Activated CD4-positive, alpha-beta memory T cell treated with anti-CD3 and anti-CD28 coated beads for 36 hours (primary cell): ENCODE measurements at regions not wholly inside any gene's neighbourhood (a gene's known extent, or its start where the extent isn't known, plus 50 kb on each side); places are given as distances from the start of the nearest gene placed in this dataset.

ENCODE experiments used
- CTCF ChIA-PET: fragments of 350-600 bp; sonication (Branson Sonifier 250); formaldehyde crosslinking; loops from one replicate; lab custom pipeline; 2021; ENCODE audit warnings: antibody characterized with exemption, inconsistent platforms; lab: Charles Lee
- POLR2A ChIA-PET: fragments of 350-600 bp; sonication (Branson Sonifier 250); formaldehyde crosslinking; loops from one replicate; lab custom pipeline; 2021; ENCODE audit warnings: antibody characterized with exemption; lab: Charles Lee
- DNase-seq: peaks from one replicate; pipeline ENCODE4 v3.0.0-alpha.2; 2020
- H3K27ac Mint-ChIP-seq: one replicate; pipeline ENCODE4 v1.8.0; 2021; ENCODE audit warnings: mixed read lengths
- H3K27me3 Mint-ChIP-seq: one replicate; pipeline ENCODE4 v1.8.0; 2021; ENCODE audit warnings: mixed read lengths
- H3K36me3 Mint-ChIP-seq: one replicate; pipeline ENCODE4 v1.8.0; 2021; ENCODE audit warnings: mixed read lengths
- H3K4me1 Mint-ChIP-seq: one replicate; pipeline ENCODE4 v1.8.0; 2021; ENCODE audit warnings: low read depth, mixed read lengths
- H3K4me3 Mint-ChIP-seq: one replicate; pipeline ENCODE4 v1.8.0; 2021; ENCODE audit warnings: mild to moderate bottlenecking, mixed read lengths
- H3K9me3 Mint-ChIP-seq: one replicate; pipeline ENCODE4 v1.8.0; 2021; ENCODE audit warnings: mixed read lengths
- intact Hi-C: fragments of 100-400 bp; cut with micrococcal nuclease; formaldehyde crosslinking; loops from one replicate; pipeline ENCODE4 v1.15.1; 2023

DNA sequence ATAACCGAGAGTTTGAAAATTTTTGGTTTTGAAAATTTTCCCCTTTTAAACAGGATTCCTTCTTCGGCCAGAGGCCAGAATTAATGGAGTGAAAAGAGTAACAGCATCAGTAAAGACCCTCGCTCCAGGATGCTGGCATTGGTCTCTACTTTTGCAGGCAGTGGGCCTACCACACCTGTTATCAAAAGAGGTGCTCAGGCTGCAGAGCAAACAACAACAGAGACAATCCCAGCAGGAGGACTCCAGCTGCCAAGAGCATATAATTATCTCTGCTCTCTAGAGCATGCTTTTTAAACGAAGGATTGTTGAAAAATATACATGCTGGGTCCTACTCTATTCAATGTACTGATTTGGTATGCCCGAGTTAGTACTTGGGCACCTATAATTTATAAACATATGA lies 1048.5 kb downstream of the PLA2G4A start:
- no peak overlapping the region for H3K27ac Mint-ChIP-seq
- no peaks in the 10 kb centered on the region for H3K36me3 Mint-ChIP-seq
- intact Hi-C loops, result no loop called here
- H3K27me3 Mint-ChIP-seq, result no peaks in the 10 kb centered on the region
- H3K4me1 Mint-ChIP-seq, result no peaks in the 10 kb centered on the region
- CTCF ChIA-PET, result no interaction called here
- H3K9me3 Mint-ChIP-seq, result peaks cover 15% of the 10 kb centered on the region
- H3K4me3 Mint-ChIP-seq, result no peak overlapping the region
- DNase-seq, result no peak
- POLR2A ChIA-PET, result no interaction called here

DNA sequence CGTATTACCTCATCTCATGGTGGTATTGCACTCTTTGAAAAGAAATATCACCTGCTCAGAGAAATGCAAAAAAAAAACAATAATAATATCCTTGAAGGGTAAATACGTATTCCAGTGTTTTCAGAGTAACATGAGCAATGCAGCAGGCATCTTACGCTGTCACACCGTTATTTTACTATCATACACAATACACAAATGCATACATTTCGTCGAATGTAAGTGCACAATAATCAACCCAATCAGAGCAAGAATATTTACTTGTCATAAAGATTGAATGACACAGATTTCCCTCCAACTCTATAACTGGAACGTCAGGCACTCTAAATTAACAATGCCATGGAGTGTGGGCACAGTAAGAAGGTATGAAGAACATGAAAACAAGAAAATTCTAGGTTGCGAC lies 1050.1 kb downstream of the PLA2G4A start:
- H3K4me1 Mint-ChIP-seq, result no peaks in the 10 kb centered on the region
- no peak overlapping the region for H3K27ac Mint-ChIP-seq
- H3K27me3 Mint-ChIP-seq, result no peaks in the 10 kb centered on the region
- no peak for DNase-seq
- peaks cover 11% of the 10 kb centered on the region for H3K9me3 Mint-ChIP-seq
- ChIA-PET CTCF (no interaction called here), POLR2A (no interaction called here)
- H3K36me3 Mint-ChIP-seq, result no peaks in the 10 kb centered on the region
- H3K4me3 Mint-ChIP-seq, result no peak overlapping the region
- intact Hi-C loops, result no loop called here

GRCh38 chr1:187883356-187883755 lies 1054.6 kb downstream of the PLA2G4A start:
- H3K36me3 Mint-ChIP-seq, result no peaks in the 10 kb centered on the region
- CTCF ChIA-PET, result no interaction called here

DNA sequence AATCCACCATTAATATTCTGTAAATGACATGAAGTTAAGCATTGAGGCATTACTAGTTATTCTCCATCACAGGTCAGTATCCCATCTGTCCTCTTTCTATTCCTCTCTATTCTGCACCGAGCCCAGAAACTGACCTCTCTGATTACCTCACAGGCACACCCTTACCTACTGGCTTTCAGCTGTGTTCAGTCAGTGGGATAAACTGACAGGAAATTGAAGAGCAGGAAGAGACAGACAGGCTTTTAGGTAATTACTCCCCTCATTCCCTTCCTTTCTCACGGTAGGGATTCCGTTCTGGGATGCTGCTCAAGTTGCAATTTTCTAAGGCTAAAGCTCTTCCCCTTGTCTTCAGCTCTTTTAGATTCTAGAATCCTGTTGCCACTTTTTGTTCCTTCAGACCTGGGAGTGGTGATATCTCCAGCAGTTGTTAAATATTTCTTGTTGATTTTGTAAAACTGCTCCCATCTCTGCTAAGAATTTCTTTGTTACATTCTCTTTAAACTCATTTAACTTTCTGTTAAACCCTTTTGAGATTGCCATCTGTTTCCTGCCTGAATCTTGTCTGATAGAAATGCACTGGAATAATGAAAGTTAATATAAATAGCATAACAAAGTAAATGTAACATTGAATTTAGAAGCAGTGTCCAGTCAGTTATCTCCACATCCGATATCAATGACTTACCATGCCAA lies 1063.4 kb downstream of the PLA2G4A start:
- H3K4me3 Mint-ChIP-seq, result no peak overlapping the region
- H3K9me3 Mint-ChIP-seq, result peaks cover 11% of the 10 kb centered on the region
- POLR2A ChIA-PET, result no interaction called here
- no peaks in the 10 kb centered on the region for H3K27me3 Mint-ChIP-seq
- DNase-seq, result no peak
- CTCF ChIA-PET, result no interaction called here
- H3K27ac Mint-ChIP-seq, result no peak overlapping the region
- no peaks in the 10 kb centered on the region for H3K4me1 Mint-ChIP-seq
- H3K36me3 Mint-ChIP-seq, result no peaks in the 10 kb centered on the region
- intact Hi-C loops, result no loop called here

More at GRCh38 chr1:187883356-187883755, 1054.6 kb downstream of the PLA2G4A start:
- Mint-ChIP-seq H3K27ac (no peak overlapping the region), H3K4me1 (no peaks in the 10 kb centered on the region), H3K9me3 (no peaks in the 10 kb centered on the region), H3K27me3 (no peaks in the 10 kb centered on the region), H3K4me3 (no peak overlapping the region)
- intact Hi-C loops, result no loop called here
- no peak for DNase-seq
- POLR2A ChIA-PET, result no interaction called here

DNA sequence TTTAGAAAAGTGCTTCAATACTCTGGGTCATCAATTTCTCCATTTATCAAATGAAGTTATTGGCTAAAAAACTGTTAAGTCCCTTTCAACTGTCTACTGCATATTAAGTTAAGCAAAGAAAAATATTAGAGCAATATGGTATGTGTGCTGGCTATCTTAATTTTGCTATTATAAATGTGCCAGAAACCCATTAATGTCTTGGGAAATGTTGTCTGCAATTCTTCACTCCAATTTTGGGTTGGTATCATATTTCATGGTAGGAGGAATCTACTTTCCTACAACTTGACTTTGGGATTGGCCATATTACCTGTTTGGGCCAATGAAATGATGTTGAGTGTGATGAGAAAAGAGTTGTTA lies 1063.9 kb downstream of the PLA2G4A start:
- no peaks in the 10 kb centered on the region for H3K36me3 Mint-ChIP-seq
- H3K4me3 Mint-ChIP-seq, result no peak overlapping the region
- ChIA-PET POLR2A (no interaction called here), CTCF (no interaction called here)
- H3K9me3 Mint-ChIP-seq, result peaks cover 11% of the 10 kb centered on the region
- no peak for DNase-seq
- H3K27me3 Mint-ChIP-seq, result no peaks in the 10 kb centered on the region
- H3K27ac Mint-ChIP-seq, result no peak overlapping the region
- intact Hi-C loops, result no loop called here
- no peaks in the 10 kb centered on the region for H3K4me1 Mint-ChIP-seq

GRCh38 chr1:187893471-187893870 lies 1064.7 kb downstream of the PLA2G4A start:
- Mint-ChIP-seq H3K27ac (no peak overlapping the region), H3K9me3 (peaks cover 11% of the 10 kb centered on the region), H3K27me3 (no peaks in the 10 kb centered on the region), H3K36me3 (no peaks in the 10 kb centered on the region), H3K4me1 (no peaks in the 10 kb centered on the region), H3K4me3 (no peak overlapping the region)
- intact Hi-C loops, result no loop called here
- ChIA-PET CTCF (no interaction called here), POLR2A (no interaction called here)
- DNase-seq, result no peak

GRCh38 chr1:187894349-187894748 lies 1065.6 kb downstream of the PLA2G4A start:
- no peaks in the 10 kb centered on the region for H3K4me1 Mint-ChIP-seq
- POLR2A ChIA-PET, result no interaction called here
- H3K9me3 Mint-ChIP-seq, result peaks cover 9% of the 10 kb centered on the region
- no peaks in the 10 kb centered on the region for H3K36me3 Mint-ChIP-seq
- intact Hi-C loops, result no loop called here
- no peak overlapping the region for H3K4me3 Mint-ChIP-seq
- no peak for DNase-seq
- no peaks in the 10 kb centered on the region for H3K27me3 Mint-ChIP-seq
- CTCF ChIA-PET, result no interaction called here
- H3K27ac Mint-ChIP-seq, result no peak overlapping the region

DNA sequence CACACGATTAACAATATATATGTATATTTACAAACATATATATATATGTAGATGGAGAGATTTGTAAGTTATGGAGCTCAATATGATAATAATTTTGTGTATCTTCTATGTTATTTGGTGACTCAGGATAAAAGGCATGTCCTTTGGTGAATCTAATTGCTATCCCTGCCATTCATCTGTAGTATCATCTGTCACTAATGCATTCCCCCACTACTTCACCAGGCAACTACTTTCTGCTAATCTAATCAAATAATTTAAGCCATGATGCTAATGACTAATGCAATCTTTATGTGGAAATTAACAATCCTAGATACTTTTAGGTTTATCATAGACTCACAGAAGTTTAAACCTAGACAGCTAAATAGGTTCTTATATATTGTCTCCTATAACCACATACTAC lies 1074.5 kb downstream of the PLA2G4A start:
- peaks cover 3% of the 10 kb centered on the region for H3K9me3 Mint-ChIP-seq
- intact Hi-C loops, result no loop called here
- H3K4me1 Mint-ChIP-seq, result no peaks in the 10 kb centered on the region
- H3K27me3 Mint-ChIP-seq, result no peaks in the 10 kb centered on the region
- POLR2A ChIA-PET, result no interaction called here
- no peak for DNase-seq
- H3K36me3 Mint-ChIP-seq, result no peaks in the 10 kb centered on the region
- CTCF ChIA-PET, result no interaction called here
- no peak overlapping the region for H3K4me3 Mint-ChIP-seq
- no peak overlapping the region for H3K27ac Mint-ChIP-seq

DNA sequence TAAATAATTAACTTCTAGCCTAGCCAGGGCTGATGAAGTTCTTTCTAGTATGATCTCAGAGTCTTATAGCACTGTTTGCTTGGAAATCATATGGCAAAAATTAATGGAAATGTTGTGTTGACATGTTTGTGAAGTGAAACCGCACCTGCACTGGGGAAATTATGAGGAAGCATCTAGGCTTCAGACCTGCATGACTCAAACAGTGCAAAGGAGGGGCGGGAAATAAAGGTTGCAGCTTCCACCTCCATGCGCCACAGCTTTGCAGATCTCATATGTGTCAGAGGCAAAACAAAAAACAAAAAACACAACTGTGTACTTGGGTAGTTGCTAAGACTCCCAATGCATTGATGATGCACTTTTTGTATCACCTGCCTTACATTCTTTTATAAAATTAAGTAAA lies 1080.6 kb downstream of the PLA2G4A start:
- Mint-ChIP-seq H3K27ac (no peak overlapping the region), H3K9me3 (peaks cover 9% of the 10 kb centered on the region), H3K36me3 (no peaks in the 10 kb centered on the region), H3K4me1 (no peaks in the 10 kb centered on the region), H3K4me3 (no peak overlapping the region), H3K27me3 (no peaks in the 10 kb centered on the region)
- ChIA-PET POLR2A (no interaction called here), CTCF (no interaction called here)
- intact Hi-C loops, result no loop called here
- DNase-seq, result no peak

- POLR2A ChIA-PET, result no interaction called here
- CTCF ChIA-PET, result no interaction called here
- H3K36me3 Mint-ChIP-seq, result no peaks in the 10 kb centered on the region
- no peaks in the 10 kb centered on the region for H3K4me1 Mint-ChIP-seq
- no peak for DNase-seq
- no peak overlapping the region for H3K4me3 Mint-ChIP-seq
- peaks cover 6% of the 10 kb centered on the region for H3K9me3 Mint-ChIP-seq
- intact Hi-C loops, result no loop called here
- H3K27ac Mint-ChIP-seq, result no peak overlapping the region
- H3K27me3 Mint-ChIP-seq, result no peaks in the 10 kb centered on the region
Measured at GRCh38 chr1:187911820-187912219, 1083.1 kb downstream of the PLA2G4A start.

GRCh38 chr1:187920976-187921375 lies 1092.2 kb downstream of the PLA2G4A start:
- intact Hi-C loops, result no loop called here
- peaks cover 2% of the 10 kb centered on the region for H3K9me3 Mint-ChIP-seq
- CTCF ChIA-PET, result no interaction called here

GRCh38 chr1:187921426-187921825 lies 1092.7 kb downstream of the PLA2G4A start:
- H3K4me1 Mint-ChIP-seq, result no peaks in the 10 kb centered on the region
- no peak for DNase-seq
- intact Hi-C loops, result no loop called here
- H3K9me3 Mint-ChIP-seq, result peaks cover 2% of the 10 kb centered on the region
- H3K4me3 Mint-ChIP-seq, result no peak overlapping the region
- no peaks in the 10 kb centered on the region for H3K36me3 Mint-ChIP-seq
- no peaks in the 10 kb centered on the region for H3K27me3 Mint-ChIP-seq
- H3K27ac Mint-ChIP-seq, result no peak overlapping the region
- POLR2A ChIA-PET, result no interaction called here
- CTCF ChIA-PET, result no interaction called here

More at GRCh38 chr1:187920976-187921375, 1092.2 kb downstream of the PLA2G4A start:
- POLR2A ChIA-PET, result no interaction called here
- DNase-seq, result no peak
- Mint-ChIP-seq H3K27ac (no peak overlapping the region), H3K4me1 (no peaks in the 10 kb centered on the region), H3K4me3 (no peak overlapping the region), H3K36me3 (no peaks in the 10 kb centered on the region), H3K27me3 (no peaks in the 10 kb centered on the region)

- no peak for DNase-seq
- H3K4me1 Mint-ChIP-seq, result no peaks in the 10 kb centered on the region
- POLR2A ChIA-PET, result no interaction called here
- H3K27ac Mint-ChIP-seq, result no peak overlapping the region
- H3K27me3 Mint-ChIP-seq, result no peaks in the 10 kb centered on the region
- intact Hi-C loops, result no loop called here
- CTCF ChIA-PET, result no interaction called here
- peaks cover 2% of the 10 kb centered on the region for H3K9me3 Mint-ChIP-seq
- no peak overlapping the region for H3K4me3 Mint-ChIP-seq
- no peaks in the 10 kb centered on the region for H3K36me3 Mint-ChIP-seq
Measured at GRCh38 chr1:187922255-187922654, 1093.5 kb downstream of the PLA2G4A start.
